ENCODE measurements at regions not wholly inside any gene's neighbourhood (a gene's known extent, or its start where the extent isn't known, plus 50 kb on each side); places are given as distances from the start of the nearest gene placed in this dataset.
"Not testable (repeated sequence)": the region's sequence is repeated elsewhere in the genome, so short reads cannot be mapped to it uniquely, and the experiment has no call there.

DNA sequence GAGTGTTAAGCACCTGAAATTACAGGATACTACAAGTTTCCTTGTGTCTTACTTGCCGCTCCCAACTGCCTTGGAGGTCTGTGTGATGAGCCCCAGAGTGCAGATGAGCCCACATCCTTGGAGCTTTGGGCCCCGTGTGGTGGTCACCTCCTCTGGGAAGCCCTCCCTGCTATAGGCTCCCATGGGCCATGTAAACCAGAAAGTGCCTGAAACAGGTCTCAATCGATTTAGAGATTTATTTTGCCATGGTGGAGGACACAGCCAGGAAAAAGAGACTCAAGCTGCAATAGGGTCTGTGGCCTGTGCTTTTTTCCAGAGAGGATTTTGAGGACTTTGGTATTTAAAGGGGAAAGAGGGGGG lies 89.4 kb upstream of the KCTD7 start:
- intact Hi-C loops (cut with micrococcal nuclease) = no loop called here
- Mint-ChIP-seq H3K36me3 (ENCODE audit: low read depth) (peaks cover 3% of the 10 kb centered on the region), H3K4me3 (no peak overlapping the region), H3K4me1 (ENCODE audit: low read depth) (no peaks in the 10 kb centered on the region), H3K27me3 (ENCODE audit: insufficient read depth) (no peaks in the 10 kb centered on the region), H3K27ac (no peak overlapping the region), H3K9me3 (no peaks in the 10 kb centered on the region)
- no peak for DNase-seq (ENCODE audit: low spot score)

DNA sequence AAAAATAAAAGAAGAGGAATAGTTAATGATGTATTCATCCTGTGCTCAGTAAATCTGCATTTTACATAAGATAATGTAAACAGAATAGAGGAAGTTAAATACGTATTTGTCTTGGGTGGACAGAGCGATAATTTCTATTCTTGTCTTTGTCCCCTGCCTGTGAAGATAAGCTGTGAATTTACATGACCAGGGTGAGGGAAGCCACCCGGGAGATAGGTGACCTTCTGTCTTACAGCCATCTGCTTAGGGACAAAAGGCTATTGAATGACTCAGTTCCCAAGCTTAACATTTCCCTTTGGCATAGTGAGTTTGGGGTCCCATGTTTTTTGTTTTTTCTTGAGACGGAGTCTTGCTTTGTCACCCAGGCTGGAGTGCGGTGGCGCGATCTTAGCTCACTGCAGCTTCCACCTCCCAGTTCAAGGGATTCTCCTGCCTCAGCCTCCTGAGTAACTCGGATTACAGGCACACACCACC lies 88.7 kb upstream of the KCTD7 start:
- intact Hi-C loops (cut with micrococcal nuclease) = no loop called here
- Mint-ChIP-seq H3K27ac (no peak overlapping the region), H3K4me3 (no peak overlapping the region), H3K27me3 (ENCODE audit: insufficient read depth) (no peaks in the 10 kb centered on the region), H3K9me3 (no peaks in the 10 kb centered on the region), H3K36me3 (ENCODE audit: low read depth) (peaks cover 3% of the 10 kb centered on the region), H3K4me1 (ENCODE audit: low read depth) (no peaks in the 10 kb centered on the region)
- DNase-seq (ENCODE audit: low spot score) = no peak

DNA sequence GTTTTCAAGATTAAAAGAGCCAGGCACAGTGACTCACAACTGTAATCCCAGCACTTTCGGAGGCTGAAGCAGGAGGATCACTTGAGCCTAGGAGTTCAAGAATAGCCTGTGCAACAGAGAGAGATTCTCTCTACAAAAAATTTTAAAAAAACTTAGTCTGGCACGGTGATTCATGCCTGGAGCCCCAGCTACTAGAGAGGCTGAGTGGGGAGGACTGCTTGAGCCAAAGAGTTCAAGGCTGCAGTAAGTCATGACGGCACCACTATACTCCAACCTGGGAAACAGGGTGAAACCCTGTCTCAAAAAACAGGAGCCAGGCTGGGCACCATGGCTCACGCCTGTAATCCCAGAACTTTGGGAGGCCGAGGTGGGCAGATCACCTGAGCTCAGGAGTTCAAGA lies 86.6 kb upstream of the KCTD7 start:
- H3K36me3 Mint-ChIP-seq (ENCODE audit: low read depth) = peaks cover 8% of the 10 kb centered on the region
- no peaks in the 10 kb centered on the region for H3K4me1 Mint-ChIP-seq (ENCODE audit: low read depth)
- no peak for DNase-seq (ENCODE audit: low spot score)
- intact Hi-C loops (cut with micrococcal nuclease) = no loop called here
- no peak overlapping the region for H3K27ac Mint-ChIP-seq
- H3K9me3 Mint-ChIP-seq = no peaks in the 10 kb centered on the region
- H3K4me3 Mint-ChIP-seq = no peak overlapping the region
- no peaks in the 10 kb centered on the region for H3K27me3 Mint-ChIP-seq (ENCODE audit: insufficient read depth)

DNA sequence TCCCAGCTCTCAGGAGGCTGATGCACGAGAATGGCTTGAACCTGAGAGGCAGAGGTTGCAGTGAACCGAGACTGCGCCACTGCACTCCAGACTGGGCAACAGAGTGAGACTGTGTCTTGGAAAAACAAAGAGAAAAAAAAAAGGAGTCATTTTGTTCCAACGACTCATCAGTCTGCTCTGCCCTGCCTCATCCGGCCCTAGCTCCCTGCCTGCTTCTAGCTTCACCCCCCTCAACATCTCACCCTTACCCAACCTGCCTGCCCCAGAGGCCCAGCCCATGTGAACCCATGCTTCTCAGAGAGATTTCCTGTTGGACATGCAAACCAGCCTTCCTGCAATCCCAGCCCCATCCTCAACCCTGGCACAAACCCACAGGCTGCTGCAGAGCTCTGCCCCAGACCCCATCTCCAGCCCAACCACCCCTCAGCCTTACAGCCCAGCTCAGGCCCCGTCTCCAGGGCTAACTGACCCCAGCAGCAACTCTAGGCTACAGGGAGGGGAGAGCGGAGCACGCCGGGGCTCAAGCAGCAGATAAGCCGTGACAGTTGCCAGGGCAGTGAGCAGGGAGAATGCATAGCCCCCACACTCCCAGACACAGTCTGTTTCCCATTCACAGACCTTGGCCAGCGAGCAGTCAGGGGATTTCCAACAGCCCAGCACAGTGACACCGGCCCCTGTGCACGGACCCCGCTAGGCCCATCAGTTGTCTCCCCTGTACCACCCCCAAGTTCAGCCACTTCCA lies 86.0 kb upstream of the KCTD7 start:
- no peaks in the 10 kb centered on the region for H3K9me3 Mint-ChIP-seq
- H3K27me3 Mint-ChIP-seq (ENCODE audit: insufficient read depth) = no peaks in the 10 kb centered on the region
- H3K4me3 Mint-ChIP-seq = no peak overlapping the region
- intact Hi-C loops (cut with micrococcal nuclease) = no loop called here
- no peaks in the 10 kb centered on the region for H3K4me1 Mint-ChIP-seq (ENCODE audit: low read depth)
- DNase-seq (ENCODE audit: low spot score) = no peak
- no peak overlapping the region for H3K27ac Mint-ChIP-seq
- peaks cover 8% of the 10 kb centered on the region for H3K36me3 Mint-ChIP-seq (ENCODE audit: low read depth)

DNA sequence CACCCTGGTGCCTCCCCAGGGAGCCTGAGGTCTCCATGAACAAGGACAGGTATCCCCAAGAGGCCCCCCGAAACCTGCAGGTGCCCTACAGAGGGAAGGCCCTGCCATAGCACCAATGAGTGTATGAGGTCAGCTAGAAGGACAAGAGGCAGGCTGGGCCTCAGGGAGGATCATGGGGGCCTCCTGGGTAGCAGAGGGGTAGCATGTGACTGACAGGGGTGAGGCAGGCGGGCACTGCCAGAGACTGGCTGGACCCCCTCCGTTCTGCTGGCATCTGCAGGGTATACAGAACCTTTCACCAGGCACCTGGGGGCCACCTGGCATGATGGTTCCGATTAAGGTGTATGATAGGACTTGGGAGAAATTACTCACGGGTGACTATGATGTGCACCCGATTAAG lies 79.2 kb upstream of the KCTD7 start:
- no peak overlapping the region for H3K27ac Mint-ChIP-seq
- intact Hi-C loops (cut with micrococcal nuclease) = no loop called here
- H3K27me3 Mint-ChIP-seq (ENCODE audit: insufficient read depth) = no peaks in the 10 kb centered on the region
- H3K4me3 Mint-ChIP-seq = no peak overlapping the region
- no peak for DNase-seq (ENCODE audit: low spot score)
- peaks cover 10% of the 10 kb centered on the region for H3K36me3 Mint-ChIP-seq (ENCODE audit: low read depth)
- H3K9me3 Mint-ChIP-seq = no peaks in the 10 kb centered on the region
- H3K4me1 Mint-ChIP-seq (ENCODE audit: low read depth) = no peaks in the 10 kb centered on the region

DNA sequence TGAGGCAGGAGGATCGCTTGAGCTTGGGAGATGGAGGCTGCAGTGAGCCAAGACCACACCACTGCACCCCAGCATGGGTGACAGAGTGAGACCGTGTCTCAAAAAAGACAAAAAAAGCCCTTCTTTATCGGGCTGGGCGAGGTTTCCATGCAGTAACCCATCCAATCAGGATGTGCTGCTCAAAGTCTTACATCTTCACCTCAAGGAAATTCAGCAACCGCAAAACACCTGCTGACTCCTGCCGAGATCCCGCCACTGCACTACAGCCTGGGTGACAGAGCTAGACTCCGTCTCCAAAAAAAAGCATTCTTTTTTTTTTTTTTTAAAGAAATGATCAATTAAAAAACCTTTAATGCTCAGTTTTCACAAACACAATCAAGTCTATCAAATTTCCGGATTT lies 75.7 kb upstream of the KCTD7 start:
- no peaks in the 10 kb centered on the region for H3K4me1 Mint-ChIP-seq (ENCODE audit: low read depth)
- no peaks in the 10 kb centered on the region for H3K9me3 Mint-ChIP-seq
- no peaks in the 10 kb centered on the region for H3K27me3 Mint-ChIP-seq (ENCODE audit: insufficient read depth)
- intact Hi-C loops (cut with micrococcal nuclease) = no loop called here
- no peak for DNase-seq (ENCODE audit: low spot score)
- H3K36me3 Mint-ChIP-seq (ENCODE audit: low read depth) = peaks cover 9% of the 10 kb centered on the region
- no peak overlapping the region for H3K27ac Mint-ChIP-seq
- H3K4me3 Mint-ChIP-seq = no peak overlapping the region

DNA sequence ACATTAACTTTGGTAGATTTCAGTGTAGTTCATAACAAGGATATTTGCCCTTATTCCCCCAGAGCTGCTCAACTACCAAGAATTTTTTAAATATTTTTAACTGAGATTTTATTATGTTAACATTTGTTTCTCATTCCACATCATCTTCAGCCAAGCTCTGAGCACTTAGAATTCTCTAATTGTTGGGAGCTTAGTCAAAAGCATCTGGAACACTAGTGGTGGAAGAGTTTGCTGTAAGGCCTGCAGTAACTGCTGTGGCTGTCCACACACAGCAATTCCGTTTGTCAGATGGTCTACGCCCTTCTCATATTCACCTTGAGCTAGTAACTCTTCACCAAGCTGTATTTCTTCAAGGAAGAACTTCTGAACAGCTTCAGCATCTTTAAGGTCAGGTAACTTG lies 75.0 kb upstream of the KCTD7 start:
- not testable (repeated sequence) for H3K27ac Mint-ChIP-seq; H3K9me3 Mint-ChIP-seq; H3K36me3 Mint-ChIP-seq (ENCODE audit: low read depth)

DNA sequence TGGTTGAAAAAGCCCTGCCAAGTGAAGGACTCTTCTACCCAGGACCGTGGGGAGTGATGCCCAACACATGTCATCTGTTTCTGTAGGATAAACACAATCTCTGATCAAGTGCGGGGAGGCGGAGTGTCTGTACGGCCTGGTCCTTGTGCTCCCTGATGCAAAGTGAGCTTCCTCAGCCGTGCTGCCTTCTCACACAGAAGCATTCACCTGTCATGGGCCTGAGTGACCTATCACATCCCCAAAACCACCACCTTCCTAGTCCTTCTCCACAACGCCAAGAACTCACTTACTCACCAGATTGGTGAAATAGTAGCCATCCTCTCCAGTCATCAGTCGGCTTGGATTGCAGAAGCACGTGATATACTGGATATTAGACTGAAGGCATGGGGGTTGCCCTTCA lies 74.4 kb upstream of the KCTD7 start:
- intact Hi-C loops (cut with micrococcal nuclease); H3K27me3 Mint-ChIP-seq (ENCODE audit: insufficient read depth); H3K4me1 Mint-ChIP-seq (ENCODE audit: low read depth); H3K4me3 Mint-ChIP-seq; H3K27ac Mint-ChIP-seq; H3K9me3 Mint-ChIP-seq; DNase-seq (ENCODE audit: low spot score): not testable (repeated sequence)
- H3K36me3 Mint-ChIP-seq (ENCODE audit: low read depth) = peaks cover 10% of the 10 kb centered on the region

More for the DNA sequence above, 75.0 kb upstream of the KCTD7 start:
- DNase-seq (ENCODE audit: low spot score); H3K4me1 Mint-ChIP-seq (ENCODE audit: low read depth); H3K27me3 Mint-ChIP-seq (ENCODE audit: insufficient read depth); intact Hi-C loops (cut with micrococcal nuclease); H3K4me3 Mint-ChIP-seq: not testable (repeated sequence)

DNA sequence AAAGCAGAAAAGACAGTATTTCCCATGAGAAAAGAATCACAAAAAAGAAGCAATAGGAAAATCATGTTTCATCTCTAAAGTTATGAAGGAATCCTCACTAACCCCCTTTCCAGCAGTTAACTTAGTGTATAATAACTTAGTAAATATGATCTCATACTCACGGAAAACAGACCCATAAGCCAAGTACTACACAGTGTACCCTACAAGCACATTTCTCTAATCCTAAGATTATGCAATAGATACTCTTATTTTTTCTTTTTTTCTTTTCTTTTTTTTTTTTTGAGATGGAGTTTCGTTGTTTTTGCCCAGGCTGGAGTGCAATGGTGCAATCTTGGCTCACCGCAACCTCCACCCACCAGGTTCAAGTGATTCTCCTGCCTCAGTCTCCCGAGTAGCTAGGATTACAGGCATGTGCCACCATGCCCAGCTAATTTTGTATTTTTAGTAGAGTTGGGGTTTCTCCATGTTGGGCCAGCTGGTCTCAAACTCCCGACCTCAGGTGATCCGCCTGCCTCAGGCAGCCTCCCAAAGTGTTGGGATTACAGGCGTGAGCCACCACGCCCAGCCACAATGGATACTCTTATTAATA lies 73.7 kb upstream of the KCTD7 start:
- intact Hi-C loops (cut with micrococcal nuclease); H3K4me3 Mint-ChIP-seq; DNase-seq (ENCODE audit: low spot score); H3K27me3 Mint-ChIP-seq (ENCODE audit: insufficient read depth); H3K4me1 Mint-ChIP-seq (ENCODE audit: low read depth); H3K9me3 Mint-ChIP-seq; H3K27ac Mint-ChIP-seq: not testable (repeated sequence)
- peaks cover 10% of the 10 kb centered on the region for H3K36me3 Mint-ChIP-seq (ENCODE audit: low read depth)

DNA sequence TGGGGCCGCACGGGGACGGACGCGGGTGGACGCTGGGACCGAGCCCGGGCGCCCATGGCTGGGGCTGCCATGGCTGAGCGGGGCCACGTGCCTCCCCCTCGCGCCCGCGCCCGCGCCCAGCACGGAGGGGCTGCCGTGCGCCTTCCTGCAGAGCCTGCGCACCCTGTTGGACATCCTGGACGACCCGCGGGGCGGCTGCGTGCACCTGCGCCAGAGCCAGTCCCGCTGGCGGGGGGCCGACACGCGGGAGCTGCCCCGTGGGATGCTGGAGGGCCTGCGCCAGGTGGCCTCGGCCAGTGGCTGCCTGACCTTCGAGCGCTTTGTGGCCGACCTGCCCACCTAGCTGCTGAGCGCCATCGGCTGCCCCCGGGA lies 72.5 kb upstream of the KCTD7 start:
- Mint-ChIP-seq H3K36me3 (ENCODE audit: low read depth) (peaks cover 10% of the 10 kb centered on the region), H3K4me3 (no peak overlapping the region), H3K27me3 (ENCODE audit: insufficient read depth) (no peaks in the 10 kb centered on the region), H3K4me1 (ENCODE audit: low read depth) (no peaks in the 10 kb centered on the region), H3K9me3 (no peaks in the 10 kb centered on the region), H3K27ac (no peak overlapping the region)
- DNase-seq (ENCODE audit: low spot score) = no peak
- intact Hi-C loops (cut with micrococcal nuclease) = loop anchor here (2.0 kb wide), 2 partner anchors 127 to 185 kb away; partner anchors contain the start of gene RABGEF1

DNA sequence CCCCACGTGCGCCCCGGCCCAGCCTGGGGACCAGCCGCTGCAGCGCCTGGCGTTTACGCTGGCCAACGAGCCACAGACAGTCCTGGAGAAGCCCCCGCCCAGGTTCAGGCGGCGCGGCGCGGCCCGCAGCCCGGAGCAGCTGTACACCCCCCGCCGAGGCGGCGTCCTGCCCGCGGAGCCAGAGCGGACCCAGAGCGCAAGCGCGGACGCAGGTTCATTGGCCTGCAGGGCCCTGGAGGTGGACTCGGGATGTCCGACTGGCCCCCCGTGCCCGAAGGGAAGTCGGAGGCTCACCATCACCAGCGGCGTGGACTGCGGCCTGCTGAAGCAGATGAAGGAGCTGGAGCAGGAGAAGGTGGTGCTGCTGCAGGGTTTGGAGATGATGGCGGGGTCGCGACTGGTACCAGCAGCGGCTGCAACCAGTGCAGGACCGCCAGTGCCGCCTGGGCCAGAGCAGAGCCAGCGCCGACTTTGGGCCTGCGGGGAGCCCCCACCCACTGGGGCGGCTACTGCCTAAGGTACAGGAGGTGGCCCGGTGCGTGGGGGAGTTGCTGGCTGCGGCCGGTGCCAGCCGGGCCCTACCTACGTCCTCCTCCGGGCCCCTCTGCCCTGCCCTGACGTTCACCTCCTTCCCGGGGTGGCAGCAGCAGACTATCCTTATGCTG lies 72.0 kb upstream of the KCTD7 start:
- Mint-ChIP-seq H3K9me3 (no peaks in the 10 kb centered on the region), H3K4me1 (ENCODE audit: low read depth) (no peaks in the 10 kb centered on the region)
- no peak for DNase-seq (ENCODE audit: low spot score)

DNA sequence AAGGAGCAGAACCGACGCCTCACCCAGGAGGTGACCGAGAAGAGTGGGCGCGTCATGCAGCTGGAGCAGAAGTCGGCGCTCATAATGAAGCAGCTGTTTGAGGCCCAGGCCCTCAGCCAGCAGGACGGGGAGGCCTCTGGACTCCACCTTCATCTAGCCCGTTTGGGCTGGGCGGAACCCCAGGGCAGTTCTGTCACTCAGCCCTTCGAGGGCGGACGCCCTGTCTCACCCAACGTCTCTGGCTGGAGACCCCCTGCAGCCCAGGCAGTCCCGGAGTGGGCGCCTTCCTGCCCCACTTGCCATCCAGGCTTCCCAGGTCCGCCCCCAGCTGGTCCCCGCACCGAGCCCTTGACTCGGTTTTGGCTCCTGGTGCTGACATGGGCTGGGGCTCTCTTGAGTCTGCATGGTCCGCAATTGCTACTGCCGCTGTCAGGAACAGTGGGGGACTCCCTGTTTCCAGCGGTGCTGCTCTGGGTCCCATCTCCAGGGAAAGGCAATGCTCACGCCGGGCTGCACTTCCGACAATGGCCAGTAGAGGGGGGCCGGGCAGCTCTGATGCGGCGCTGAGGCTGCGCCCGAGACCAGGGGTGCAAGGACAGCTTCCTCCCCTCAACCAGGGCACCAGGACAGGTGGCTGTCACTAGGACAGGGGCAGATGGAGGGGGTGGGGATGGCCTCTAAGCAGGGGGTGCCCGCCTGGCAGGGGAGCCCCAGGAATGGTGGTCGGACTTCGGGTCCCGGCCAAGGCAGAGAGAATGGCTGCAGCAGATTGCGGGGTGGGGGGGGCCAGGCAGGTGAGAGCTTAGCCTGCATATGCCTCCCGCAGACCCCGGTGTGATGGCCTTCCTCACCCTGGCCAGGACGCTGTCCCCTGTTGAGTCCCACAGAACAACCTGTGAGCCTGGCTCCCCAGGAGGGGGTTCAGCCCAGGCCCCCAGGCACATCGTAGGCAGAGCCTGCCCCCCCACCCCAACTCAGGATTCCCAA lies 71.2 kb upstream of the KCTD7 start:
- intact Hi-C loops (cut with micrococcal nuclease) = loop anchor here (1.0 to 2.0 kb wide), 4 partner anchors 35 to 183 kb away; partner anchors contain the start of genes KCTD7 and RABGEF1
- Mint-ChIP-seq H3K27me3 (ENCODE audit: insufficient read depth) (no peaks in the 10 kb centered on the region), H3K9me3 (no peaks in the 10 kb centered on the region), H3K4me3 (no peak overlapping the region), H3K4me1 (ENCODE audit: low read depth) (no peaks in the 10 kb centered on the region), H3K27ac (no peak overlapping the region), H3K36me3 (ENCODE audit: low read depth) (peaks cover 9% of the 10 kb centered on the region)
- peak; percentile 62 for DNase-seq (ENCODE audit: low spot score)

More for the DNA sequence above, 72.0 kb upstream of the KCTD7 start:
- Mint-ChIP-seq H3K4me3 (no peak overlapping the region), H3K27me3 (ENCODE audit: insufficient read depth) (no peaks in the 10 kb centered on the region), H3K36me3 (ENCODE audit: low read depth) (peaks cover 10% of the 10 kb centered on the region), H3K27ac (no peak overlapping the region)
- intact Hi-C loops (cut with micrococcal nuclease) = loop anchor here (1.0 to 2.0 kb wide), 4 partner anchors 36 to 184 kb away; partner anchors contain the start of genes KCTD7 and RABGEF1

All from activated T-helper 1 cell treated with anti-CD3 and anti-CD28 coated beads, Interleukin-12 subunit alpha, Interleukin-12 subunit beta, Interleukin-2, Interleukin-4 antibody, amounts not matched to agents 30 ng/mL and 10 ng/mL and 1 ng/mL, durations not matched to agents 14 hours and 24 hours and 36 hours (primary cell).